Anterior cingulate cortex (tissue), 58 donors: ENCODE measurements at regions not wholly inside any gene's neighbourhood (a gene's known extent, or its start where the extent isn't known, plus 50 kb on each side); places are given as distances from the start of the nearest gene placed in this dataset.
A peak's percentile ranks its signal among the peaks of the same experiment; 100 is the strongest.

Source experiments
- DNase-seq, 58 donors: peaks; one replicate each; lab custom pipeline; 2025; lab: John Stamatoyannopoulos, UW

- peak in 51 of 58 donors; percentile 3 to 81 (median 39) for DNase-seq
Observed at GRCh38 chr2:160994141-160995002, 165.9 kb upstream of the TANK start.

- DNase-seq, result no peak
Observed at GRCh38 chr2:160996584-160996983, 163.6 kb upstream of the TANK start.

GRCh38 chr2:161004379-161004778 lies 155.8 kb upstream of the TANK start:
- no peak for DNase-seq

- DNase-seq, result no peak
Observed at GRCh38 chr2:161005170-161005569, 155.1 kb upstream of the TANK start.

- no peak for DNase-seq
Observed at GRCh38 chr2:161008311-161008710, 151.9 kb upstream of the TANK start.

GRCh38 chr2:161010503-161011015 lies 149.7 kb upstream of the TANK start:
- DNase-seq, result no peak

- DNase-seq, result no peak
Observed at GRCh38 chr2:161017780-161018470, 142.3 kb upstream of the TANK start.

- no peak for DNase-seq
Observed at GRCh38 chr2:161019311-161019710, 140.9 kb upstream of the TANK start.

GRCh38 chr2:161020437-161020836 lies 139.8 kb upstream of the TANK start:
- DNase-seq, result no peak

- no peak for DNase-seq
Observed at GRCh38 chr2:161028581-161028980, 131.6 kb upstream of the TANK start.

GRCh38 chr2:161029321-161029720 lies 130.9 kb upstream of the TANK start:
- DNase-seq, result no peak

- no peak for DNase-seq
Observed at GRCh38 chr2:161030260-161031063, 129.8 kb upstream of the TANK start.

- DNase-seq, result no peak
Observed at GRCh38 chr2:161031511-161031910, 128.7 kb upstream of the TANK start.

GRCh38 chr2:161032635-161033034 lies 127.6 kb upstream of the TANK start:
- no peak for DNase-seq

GRCh38 chr2:161033059-161033660 lies 127.1 kb upstream of the TANK start:
- no peak for DNase-seq

- DNase-seq, result no peak
Observed at GRCh38 chr2:161036926-161037325, 123.3 kb upstream of the TANK start.

- no peak for DNase-seq
Observed at GRCh38 chr2:161039071-161039470, 121.2 kb upstream of the TANK start.

- no peak for DNase-seq
Observed at GRCh38 chr2:161041356-161041755, 118.9 kb upstream of the TANK start.

- no peak for DNase-seq
Observed at GRCh38 chr2:161042990-161043625, 117.1 kb upstream of the TANK start.
